Stromal cell of bone marrow (primary cell): ENCODE measurements at regions not wholly inside any gene's neighbourhood (a gene's known extent, or its start where the extent isn't known, plus 50 kb on each side); places are given as distances from the start of the nearest gene placed in this dataset.
"Not testable (repeated sequence)": the region's sequence is repeated elsewhere in the genome, so short reads cannot be mapped to it uniquely, and the experiment has no call there.

Experiments
- DNase-seq: peaks from one replicate; pipeline ENCODE4 v3.0.0-alpha.2; 2012; ENCODE audit warnings: low read depth

- not testable (repeated sequence) for DNase-seq
Measured at GRCh38 chr4:64727391-64727790, 318.1 kb upstream of the TECRL start.

- no peak for DNase-seq
Measured at GRCh38 chr4:64724689-64725088, 315.4 kb upstream of the TECRL start.

GRCh38 chr4:64721106-64721505 is 311.9 kb upstream of the TECRL start:
- no peak for DNase-seq

GRCh38 chr4:64718091-64718490 is 308.8 kb upstream of the TECRL start:
- no peak for DNase-seq

GRCh38 chr4:64715741-64716140 is 306.5 kb upstream of the TECRL start:
- DNase-seq = no peak

GRCh38 chr4:64713256-64713840 is 304.1 kb upstream of the TECRL start:
- no peak for DNase-seq

- no peak for DNase-seq
Measured at GRCh38 chr4:64712590-64712989, 303.3 kb upstream of the TECRL start.

- no peak for DNase-seq
Measured at GRCh38 chr4:64705989-64706388, 296.7 kb upstream of the TECRL start.

GRCh38 chr4:64698171-64698570 is 288.9 kb upstream of the TECRL start:
- DNase-seq = no peak

- DNase-seq = no peak
Measured at GRCh38 chr4:64682946-64683345, 273.7 kb upstream of the TECRL start.

- DNase-seq = no peak
Measured at GRCh38 chr4:64682481-64682880, 273.2 kb upstream of the TECRL start.

GRCh38 chr4:64673121-64673520 is 263.9 kb upstream of the TECRL start:
- not testable (repeated sequence) for DNase-seq

- DNase-seq = no peak
Measured at GRCh38 chr4:64670647-64671046, 261.4 kb upstream of the TECRL start.

GRCh38 chr4:64643841-64644240 is 234.6 kb upstream of the TECRL start:
- no peak for DNase-seq

GRCh38 chr4:64642936-64643335 is 233.7 kb upstream of the TECRL start:
- DNase-seq = no peak

- DNase-seq = not testable (repeated sequence)
Measured at GRCh38 chr4:64640402-64640801, 231.2 kb upstream of the TECRL start.

GRCh38 chr4:64625438-64625837 is 216.2 kb upstream of the TECRL start:
- no peak for DNase-seq

- DNase-seq = no peak
Measured at GRCh38 chr4:64617800-64618199, 208.6 kb upstream of the TECRL start.

GRCh38 chr4:64614276-64614675 is 205.0 kb upstream of the TECRL start:
- DNase-seq = no peak

GRCh38 chr4:64613046-64613445 is 203.8 kb upstream of the TECRL start:
- no peak for DNase-seq

GRCh38 chr4:64598066-64598465 is 188.8 kb upstream of the TECRL start:
- DNase-seq = no peak

- DNase-seq = no peak
Measured at GRCh38 chr4:64594723-64595122, 185.5 kb upstream of the TECRL start.

GRCh38 chr4:64588507-64588906 is 179.3 kb upstream of the TECRL start:
- no peak for DNase-seq

GRCh38 chr4:64584981-64585557 is 175.8 kb upstream of the TECRL start:
- peak; percentile 0 for DNase-seq
